Activated B cell treated with CpG ODN at 0.5 μM for 24 hours (primary cell): ENCODE measurements at regions not wholly inside any gene's neighbourhood (a gene's known extent, or its start where the extent isn't known, plus 50 kb on each side); places are given as distances from the start of the nearest gene placed in this dataset.

Experiments used
- ATAC-seq: fragments of 200-7000 bp; cut with Tn5 transposase; one replicate; pipeline ENCODE4 v1.10.0; 2021; ENCODE audit warnings: low read depth, mild to moderate bottlenecking, moderate library complexity
- CTCF ChIA-PET: fragments of 350-600 bp; sonication (Branson Sonifier 250); formaldehyde crosslinking; loops from one replicate; lab custom pipeline; 2021; ENCODE audit warnings: antibody characterized with exemption; lab: Charles Lee
- POLR2A ChIA-PET: fragments of 350-600 bp; sonication (Branson Sonifier 250); formaldehyde crosslinking; loops from one replicate; lab custom pipeline; 2021; ENCODE audit warnings: antibody characterized with exemption; lab: Charles Lee
- DNase-seq: peaks from one replicate; pipeline ENCODE4 v3.0.0; 2022
- H3K27ac Mint-ChIP-seq: one replicate; pipeline ENCODE4 v1.8.0; 2020; ENCODE audit warnings: mixed read lengths
- H3K27me3 Mint-ChIP-seq: one replicate; pipeline ENCODE4 v1.8.0; 2021; ENCODE audit warnings: mixed read lengths
- H3K36me3 Mint-ChIP-seq: one replicate; pipeline ENCODE4 v1.8.0; 2021; ENCODE audit warnings: low read depth, mixed read lengths
- H3K4me1 Mint-ChIP-seq: one replicate; pipeline ENCODE4 v1.8.0; 2021; ENCODE audit warnings: mixed read lengths
- H3K4me3 Mint-ChIP-seq: one replicate; pipeline ENCODE4 v1.8.0; 2020; ENCODE audit warnings: mild to moderate bottlenecking, mixed read lengths
- H3K9me3 Mint-ChIP-seq: one replicate; pipeline ENCODE4 v1.8.0; 2020; ENCODE audit warnings: mixed read lengths
- intact Hi-C: fragments of 100-400 bp; cut with micrococcal nuclease; formaldehyde crosslinking; loops from one replicate; pipeline ENCODE4 v1.15.1; 2024
- TF ChIP-seq, protein P1 (sequence below): fragments of 200-600 bp; IDR thresholded peaks from one replicate; pipeline ENCODE4 v1.8.0; 2022; ENCODE audit warnings: antibody characterized with exemption, mild to moderate bottlenecking

DNA sequence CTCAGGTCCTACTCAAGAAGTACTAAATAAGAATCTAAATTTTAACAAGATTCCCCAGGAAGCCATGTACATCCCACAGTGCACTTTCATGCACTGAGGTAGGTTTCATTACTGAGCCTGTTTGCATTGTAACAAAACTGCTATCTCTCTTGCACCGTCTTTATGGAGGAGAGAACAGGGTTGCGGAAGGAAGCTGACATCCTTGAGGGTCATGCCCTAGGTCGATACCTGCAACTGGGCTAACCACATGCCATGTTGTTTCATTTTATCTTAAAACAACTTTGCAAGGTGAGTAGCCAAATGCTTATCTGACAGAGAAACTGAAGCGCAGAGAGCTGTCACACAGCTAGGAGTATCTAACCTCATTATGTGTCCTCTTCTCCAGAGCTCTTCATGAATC is 656.3 kb upstream of the TENM4 start:
- H3K4me1 Mint-ChIP-seq = no peaks in the 10 kb centered on the region
- H3K4me3 Mint-ChIP-seq = no peak overlapping the region
- ChIA-PET POLR2A (no interaction called here), CTCF (no interaction called here)
- H3K9me3 Mint-ChIP-seq = peaks cover 6% of the 10 kb centered on the region
- intact Hi-C loops = no loop called here
- H3K27ac Mint-ChIP-seq = no peak overlapping the region
- TF ChIP-seq, protein P1, sequence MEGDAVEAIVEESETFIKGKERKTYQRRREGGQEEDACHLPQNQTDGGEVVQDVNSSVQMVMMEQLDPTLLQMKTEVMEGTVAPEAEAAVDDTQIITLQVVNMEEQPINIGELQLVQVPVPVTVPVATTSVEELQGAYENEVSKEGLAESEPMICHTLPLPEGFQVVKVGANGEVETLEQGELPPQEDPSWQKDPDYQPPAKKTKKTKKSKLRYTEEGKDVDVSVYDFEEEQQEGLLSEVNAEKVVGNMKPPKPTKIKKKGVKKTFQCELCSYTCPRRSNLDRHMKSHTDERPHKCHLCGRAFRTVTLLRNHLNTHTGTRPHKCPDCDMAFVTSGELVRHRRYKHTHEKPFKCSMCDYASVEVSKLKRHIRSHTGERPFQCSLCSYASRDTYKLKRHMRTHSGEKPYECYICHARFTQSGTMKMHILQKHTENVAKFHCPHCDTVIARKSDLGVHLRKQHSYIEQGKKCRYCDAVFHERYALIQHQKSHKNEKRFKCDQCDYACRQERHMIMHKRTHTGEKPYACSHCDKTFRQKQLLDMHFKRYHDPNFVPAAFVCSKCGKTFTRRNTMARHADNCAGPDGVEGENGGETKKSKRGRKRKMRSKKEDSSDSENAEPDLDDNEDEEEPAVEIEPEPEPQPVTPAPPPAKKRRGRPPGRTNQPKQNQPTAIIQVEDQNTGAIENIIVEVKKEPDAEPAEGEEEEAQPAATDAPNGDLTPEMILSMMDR = no peak
- H3K36me3 Mint-ChIP-seq = no peaks in the 10 kb centered on the region
- H3K27me3 Mint-ChIP-seq = no peaks in the 10 kb centered on the region
- no peak for DNase-seq
- no peak for ATAC-seq

DNA sequence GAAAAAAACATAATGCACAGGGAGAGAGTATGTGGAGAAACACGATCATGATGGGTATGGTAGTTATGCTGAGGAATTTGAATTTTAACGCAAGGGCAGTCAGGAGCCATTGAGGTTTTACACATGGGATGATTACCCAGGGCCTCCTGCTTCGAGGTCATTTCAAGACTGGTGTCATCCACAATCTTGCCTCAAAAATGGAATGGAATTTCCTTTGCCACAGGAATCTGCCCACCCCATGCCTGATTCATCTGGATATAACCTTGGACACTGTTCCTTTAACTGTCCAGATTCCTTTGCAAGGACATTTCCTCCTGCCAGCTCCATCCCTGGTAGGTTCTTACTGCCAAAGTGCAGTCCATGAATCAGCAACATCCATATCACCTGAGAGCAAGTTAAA is 655.9 kb upstream of the TENM4 start:
- no peaks in the 10 kb centered on the region for H3K27me3 Mint-ChIP-seq
- ChIA-PET CTCF (no interaction called here), POLR2A (no interaction called here)
- intact Hi-C loops = no loop called here
- H3K4me1 Mint-ChIP-seq = no peaks in the 10 kb centered on the region
- H3K4me3 Mint-ChIP-seq = no peak overlapping the region
- TF ChIP-seq, protein P1 = no peak
- no peaks in the 10 kb centered on the region for H3K36me3 Mint-ChIP-seq
- no peak for ATAC-seq
- DNase-seq = no peak
- H3K27ac Mint-ChIP-seq = no peak overlapping the region
- peaks cover 6% of the 10 kb centered on the region for H3K9me3 Mint-ChIP-seq

DNA sequence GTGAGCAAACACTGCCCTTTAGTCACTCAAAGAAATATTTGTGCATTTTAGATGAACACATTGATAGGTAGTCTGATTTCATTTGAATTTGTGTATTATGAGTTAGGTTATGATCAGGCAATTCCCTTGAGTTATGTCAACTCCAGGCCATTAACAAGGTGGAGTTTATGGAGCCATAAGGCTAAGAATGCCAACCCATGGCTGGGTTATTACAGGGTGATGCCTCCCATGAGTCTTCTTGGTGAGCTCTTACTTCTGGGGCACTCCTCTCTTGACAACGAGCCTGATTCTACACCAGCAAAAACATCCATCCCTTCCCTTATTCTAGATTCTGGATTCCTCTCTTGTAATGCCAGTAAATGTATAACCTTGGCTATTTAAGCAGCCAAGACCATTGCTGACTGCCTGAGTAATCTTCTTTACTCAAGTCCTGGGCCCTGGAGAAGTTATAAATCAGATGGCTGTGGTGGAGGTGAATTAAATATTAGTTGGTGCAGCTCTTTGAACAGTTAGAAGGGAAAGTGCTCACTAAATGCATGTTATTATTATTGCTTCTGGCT is 645.7 kb upstream of the TENM4 start:
- CTCF ChIA-PET = no interaction called here
- no peaks in the 10 kb centered on the region for H3K27me3 Mint-ChIP-seq
- H3K27ac Mint-ChIP-seq = no peak overlapping the region
- no peaks in the 10 kb centered on the region for H3K36me3 Mint-ChIP-seq
- H3K9me3 Mint-ChIP-seq = no peaks in the 10 kb centered on the region
- intact Hi-C loops = no loop called here
- no peak overlapping the region for H3K4me3 Mint-ChIP-seq
- no peak for ATAC-seq
- TF ChIP-seq, protein P1 = no peak
- H3K4me1 Mint-ChIP-seq = no peaks in the 10 kb centered on the region
- POLR2A ChIA-PET = no interaction called here
- DNase-seq = no peak

DNA sequence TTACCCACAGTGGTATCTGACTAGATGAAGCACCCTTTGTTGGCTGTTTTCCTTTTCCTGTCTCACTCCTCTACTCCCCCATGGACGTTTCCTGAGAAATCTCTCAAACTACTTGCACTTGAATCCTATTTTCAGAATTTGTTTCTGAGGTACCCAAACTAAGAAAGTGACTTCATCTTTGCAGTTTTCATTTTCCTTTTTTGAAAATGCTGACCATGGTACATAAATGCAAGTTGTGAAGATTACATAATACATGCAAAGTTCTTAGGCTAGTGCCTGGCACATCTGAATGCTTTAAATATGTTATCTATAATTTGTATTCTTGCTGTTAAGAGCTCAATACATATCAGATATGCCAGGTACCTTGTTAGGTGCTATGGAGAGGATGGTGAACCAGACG is 644.7 kb upstream of the TENM4 start:
- Mint-ChIP-seq H3K4me1 (no peaks in the 10 kb centered on the region), H3K9me3 (no peaks in the 10 kb centered on the region), H3K27me3 (no peaks in the 10 kb centered on the region), H3K4me3 (no peak overlapping the region), H3K27ac (no peak overlapping the region), H3K36me3 (no peaks in the 10 kb centered on the region)
- intact Hi-C loops = no loop called here
- ChIA-PET POLR2A (no interaction called here), CTCF (no interaction called here)
- TF ChIP-seq, protein P1 = no peak
- ATAC-seq (no peak), DNase-seq (no peak)

DNA sequence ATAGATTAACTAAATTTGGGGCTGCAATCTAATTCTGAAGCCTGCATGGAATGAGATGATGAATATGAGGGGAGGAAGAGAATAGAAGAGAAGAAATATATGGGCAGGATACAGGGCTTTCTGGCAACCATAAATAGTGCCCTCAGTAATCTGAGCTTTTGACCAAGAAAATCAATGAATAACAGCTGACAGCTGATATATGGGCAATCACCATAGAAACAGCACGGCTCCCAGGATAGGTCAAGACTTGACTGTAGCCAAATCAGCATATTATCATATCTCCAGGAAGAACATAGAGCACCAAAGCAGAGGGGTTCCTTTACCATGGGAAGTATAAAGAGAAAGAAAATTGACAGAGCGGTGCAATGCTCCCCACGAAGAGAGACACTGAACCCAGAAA is 643.8 kb upstream of the TENM4 start:
- CTCF ChIA-PET = no interaction called here
- Mint-ChIP-seq H3K4me1 (no peaks in the 10 kb centered on the region), H3K27me3 (no peaks in the 10 kb centered on the region), H3K36me3 (no peaks in the 10 kb centered on the region), H3K9me3 (no peaks in the 10 kb centered on the region), H3K27ac (no peak overlapping the region), H3K4me3 (no peak overlapping the region)
- intact Hi-C loops = no loop called here
- TF ChIP-seq, protein P1 = no peak
- DNase-seq (no peak), ATAC-seq (no peak)
- POLR2A ChIA-PET = no interaction called here
